GM13976 (cell line): ENCODE measurements at regions not wholly inside any gene's neighbourhood (a gene's known extent, or its start where the extent isn't known, plus 50 kb on each side); places are given as distances from the start of the nearest gene placed in this dataset.

Experiments
- DNase-seq: peaks from one replicate; pipeline ENCODE4 v3.0.0; 2012; ENCODE audit warnings: low spot score
- in situ Hi-C: fragments of 300-500 bp; cut with MboI; formaldehyde crosslinking; loops from one replicate; pipeline ENCODE4 v1.12.0; 2022; ENCODE audit warnings: low sequenced_read_pairs, mixed read lengths, inconsistent platforms; ENCODE audit not compliant: unreplicated experiment
- TF ChIP-seq, protein P1 (sequence below): IDR thresholded peaks from 2 replicates; pipeline ENCODE4 v1.5.1; 2012; ENCODE audit warnings: borderline replicate concordance, mild to moderate bottlenecking; ENCODE audit not compliant: insufficient read depth; ENCODE audit errors: extremely low read depth, missing control alignments, control extremely low read depth

DNA sequence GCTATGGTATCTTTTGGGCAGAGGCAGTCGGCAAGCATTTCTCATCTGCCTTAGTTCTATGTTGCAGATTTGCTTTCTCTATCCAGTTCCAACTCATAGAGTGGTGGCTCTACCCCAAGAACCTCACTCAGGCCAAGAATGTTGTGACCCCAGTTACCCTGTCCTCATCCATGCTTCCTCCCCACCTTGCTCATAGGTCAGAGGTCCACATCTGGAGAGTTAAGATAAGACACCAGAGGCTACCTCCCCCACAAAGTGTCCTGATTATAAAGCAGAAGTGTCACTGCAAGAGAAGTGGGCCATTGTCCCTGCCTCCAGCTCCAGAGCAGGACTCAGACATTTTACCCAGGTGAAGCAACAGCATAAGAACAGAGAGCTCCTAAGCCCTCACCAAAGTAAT lies 276.8 kb upstream of the CHST9 start:
- DNase-seq = no peak
- in situ Hi-C loops = no loop called here
- TF ChIP-seq, protein P1, sequence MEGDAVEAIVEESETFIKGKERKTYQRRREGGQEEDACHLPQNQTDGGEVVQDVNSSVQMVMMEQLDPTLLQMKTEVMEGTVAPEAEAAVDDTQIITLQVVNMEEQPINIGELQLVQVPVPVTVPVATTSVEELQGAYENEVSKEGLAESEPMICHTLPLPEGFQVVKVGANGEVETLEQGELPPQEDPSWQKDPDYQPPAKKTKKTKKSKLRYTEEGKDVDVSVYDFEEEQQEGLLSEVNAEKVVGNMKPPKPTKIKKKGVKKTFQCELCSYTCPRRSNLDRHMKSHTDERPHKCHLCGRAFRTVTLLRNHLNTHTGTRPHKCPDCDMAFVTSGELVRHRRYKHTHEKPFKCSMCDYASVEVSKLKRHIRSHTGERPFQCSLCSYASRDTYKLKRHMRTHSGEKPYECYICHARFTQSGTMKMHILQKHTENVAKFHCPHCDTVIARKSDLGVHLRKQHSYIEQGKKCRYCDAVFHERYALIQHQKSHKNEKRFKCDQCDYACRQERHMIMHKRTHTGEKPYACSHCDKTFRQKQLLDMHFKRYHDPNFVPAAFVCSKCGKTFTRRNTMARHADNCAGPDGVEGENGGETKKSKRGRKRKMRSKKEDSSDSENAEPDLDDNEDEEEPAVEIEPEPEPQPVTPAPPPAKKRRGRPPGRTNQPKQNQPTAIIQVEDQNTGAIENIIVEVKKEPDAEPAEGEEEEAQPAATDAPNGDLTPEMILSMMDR = no peak

DNA sequence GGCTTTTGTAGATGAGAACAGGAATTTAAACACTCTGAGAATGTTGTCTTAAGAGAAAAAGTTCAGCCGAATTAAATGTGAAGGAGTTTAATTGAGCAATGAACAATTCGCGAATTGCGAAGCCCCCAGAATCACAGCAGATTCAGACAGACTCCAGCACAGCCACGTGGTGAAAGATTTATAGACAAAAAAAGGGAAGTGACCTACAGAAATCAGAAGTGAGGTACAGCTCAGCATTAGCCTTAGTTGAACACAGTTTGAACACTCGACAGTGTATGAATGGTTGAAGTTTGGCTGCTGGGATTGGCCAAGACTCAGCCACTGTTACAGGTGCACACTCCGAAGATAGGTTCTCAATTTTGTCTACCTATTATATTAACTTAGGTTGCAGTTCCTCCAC lies 264.0 kb upstream of the CHST9 start:
- DNase-seq = no peak
- TF ChIP-seq, protein P1 = no peak
- in situ Hi-C loops = no loop called here

DNA sequence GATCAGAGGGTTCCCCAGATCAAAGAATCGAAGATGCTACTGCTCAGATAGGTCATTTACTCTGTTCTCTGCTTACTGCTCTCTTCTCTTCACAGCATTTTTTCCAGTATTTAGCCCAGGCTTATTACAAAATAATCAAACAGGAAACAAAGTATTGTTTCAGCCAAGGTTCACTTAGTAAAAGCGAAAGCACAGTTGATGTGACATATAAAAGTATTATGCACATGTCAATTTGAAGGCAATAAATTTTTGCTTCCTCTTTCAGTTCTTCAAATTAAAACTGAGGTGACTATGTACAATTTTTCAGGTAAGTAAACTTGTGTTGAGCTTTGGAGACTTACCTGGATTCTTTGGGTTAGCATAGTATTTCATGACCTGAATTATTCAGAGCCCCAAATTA lies 262.8 kb upstream of the CHST9 start:
- TF ChIP-seq, protein P1 = no peak
- no peak for DNase-seq
- in situ Hi-C loops = no loop called here

DNA sequence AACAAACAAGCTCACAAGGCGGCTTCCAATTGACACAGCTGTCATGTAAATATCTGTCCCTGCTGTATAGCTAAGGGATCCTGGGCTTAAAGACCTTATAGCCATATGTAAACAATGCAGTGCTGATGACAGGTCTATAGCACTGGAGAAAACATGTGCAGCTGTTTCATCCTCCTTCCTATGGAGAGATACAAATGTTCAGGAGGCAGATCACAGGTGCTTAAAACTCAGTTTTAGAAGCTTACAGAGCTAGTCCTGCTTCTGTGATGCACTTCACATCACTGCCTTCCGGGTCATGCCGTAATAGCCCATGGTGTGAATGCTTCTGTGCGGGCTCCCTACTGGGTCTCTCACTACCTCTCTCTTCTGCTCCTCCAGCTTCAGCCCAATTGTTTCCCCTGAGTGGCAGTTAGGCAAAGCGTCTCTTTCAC lies 262.4 kb upstream of the CHST9 start:
- in situ Hi-C loops = no loop called here
- TF ChIP-seq, protein P1 = no peak
- no peak for DNase-seq

DNA sequence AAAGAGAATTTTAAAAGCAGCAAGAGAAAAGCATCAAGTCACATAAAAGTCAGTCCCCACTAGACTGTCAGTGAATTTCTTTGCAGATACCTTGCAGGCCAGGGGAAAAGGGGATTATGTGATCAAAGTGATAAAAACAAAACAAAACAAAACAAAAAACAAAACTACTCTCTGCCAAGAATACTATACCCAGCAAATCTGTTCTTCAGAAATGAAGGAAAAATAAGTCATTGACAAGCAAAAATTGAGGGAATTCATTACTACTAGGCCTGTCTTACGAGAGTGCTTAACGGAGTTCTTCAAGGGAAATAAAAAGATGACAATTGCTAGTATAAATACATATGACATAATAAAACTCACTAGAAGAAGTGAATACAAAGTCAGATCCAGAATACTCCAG lies 245.5 kb upstream of the CHST9 start:
- TF ChIP-seq, protein P1 = no peak
- DNase-seq = no peak
- in situ Hi-C loops = no loop called here

DNA sequence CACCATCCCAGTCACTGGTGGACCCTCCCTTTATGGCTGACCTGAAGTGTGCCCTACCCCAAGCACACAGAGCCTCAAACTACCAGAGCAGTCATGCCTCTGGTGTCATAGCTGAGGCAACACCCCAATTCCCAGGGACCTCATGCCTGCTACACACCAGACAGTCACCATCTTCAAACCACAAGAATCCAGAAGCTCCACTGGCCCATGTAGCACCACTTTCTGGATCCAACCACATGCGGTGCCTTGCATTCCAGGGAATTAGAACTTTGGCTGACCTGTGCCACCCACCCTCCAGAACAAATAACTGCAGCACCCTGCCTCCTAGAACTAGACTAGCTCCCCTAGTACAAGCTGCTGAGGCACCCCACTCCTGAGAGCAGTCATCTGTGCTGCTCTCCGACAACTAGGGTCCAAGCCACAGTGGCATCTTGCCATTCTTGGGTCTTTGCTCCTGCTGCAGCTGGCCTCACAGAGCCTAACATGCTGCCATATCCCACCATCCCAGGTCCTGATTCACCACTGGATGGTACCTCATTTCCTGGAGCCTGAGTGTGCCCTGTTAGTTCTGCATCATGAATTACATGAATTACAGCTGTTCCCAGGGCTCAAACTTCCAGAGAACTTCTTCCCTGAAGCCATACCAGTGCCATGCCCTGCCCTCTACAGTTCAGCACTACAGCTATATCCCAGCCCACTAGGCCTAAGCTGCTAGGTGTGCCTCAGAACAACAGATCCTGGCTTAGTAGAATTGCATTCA lies 243.8 kb upstream of the CHST9 start:
- in situ Hi-C loops = no loop called here
- TF ChIP-seq, protein P1 = no peak
- no peak for DNase-seq
